RWPE1 (cell line): ENCODE measurements at regions not wholly inside any gene's neighbourhood (a gene's known extent, or its start where the extent isn't known, plus 50 kb on each side); places are given as distances from the start of the nearest gene placed in this dataset.
"Not testable (repeated sequence)": the region's sequence is repeated elsewhere in the genome, so short reads cannot be mapped to it uniquely, and the experiment has no call there.

Source experiments
- CTCF ChIA-PET: fragments of 350-600 bp; sonication (Branson Sonifier 250); formaldehyde crosslinking; extraction: SDS; loops from one replicate; lab custom pipeline; 2021; lab: Yijun Ruan, JAX
- POLR2A ChIA-PET: fragments of 400-600 bp; formaldehyde crosslinking; extraction: SDS; loops from one replicate; lab custom pipeline; 2020; ENCODE audit warnings: antibody characterized with exemption; ENCODE audit not compliant: low non-redundant PET; lab: Yijun Ruan, JAX
- DNase-seq: peaks from one replicate; pipeline ENCODE4 v3.0.0; 2012; ENCODE audit warnings: low spot score
- H3K27ac ChIP-seq: fragments of 450-650 bp; 2 replicates; pipeline ENCODE4 v1.5.1; 2017
- TF ChIP-seq, protein P1 (sequence below): fragments of 450-650 bp; conservative IDR thresholded peaks from 2 replicates; pipeline ENCODE4 v1.5.1; 2017; ENCODE audit warnings: low read depth, mild to moderate bottlenecking

DNA sequence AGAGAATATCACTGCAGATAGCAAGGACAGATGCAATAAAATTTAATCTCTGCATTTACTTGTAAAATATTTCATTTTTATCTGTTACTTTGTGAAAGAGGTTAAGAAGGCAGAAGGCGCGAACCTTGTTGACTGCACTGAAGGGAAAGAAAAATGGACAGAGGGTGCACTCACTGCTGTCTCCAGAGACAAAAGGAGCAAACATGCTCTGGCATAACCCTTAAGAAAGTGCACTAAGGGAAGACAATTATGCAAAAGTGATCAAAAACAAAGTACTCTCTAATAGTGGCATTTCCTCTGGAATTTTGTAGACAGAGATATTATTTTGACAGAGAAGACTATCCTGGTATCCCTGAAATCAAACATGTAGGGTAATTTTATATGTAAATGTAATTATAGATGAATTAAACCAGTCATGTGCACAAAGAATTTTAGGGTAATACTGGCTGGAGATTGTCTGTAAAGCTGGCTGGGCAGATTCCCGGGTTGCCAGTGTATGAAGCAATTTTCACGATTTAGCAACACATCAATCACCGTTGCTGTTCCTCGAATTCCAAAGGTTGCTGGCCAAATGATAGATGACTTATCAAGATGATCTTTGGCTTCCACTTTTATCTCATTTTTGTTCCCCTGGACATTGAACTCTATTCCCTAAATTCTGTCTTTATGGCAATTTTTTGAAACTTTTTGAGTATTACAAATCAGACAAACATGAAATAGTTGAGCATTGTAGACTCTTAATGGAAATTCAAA lies 1176.9 kb downstream of the SUCLG1 start:
- POLR2A ChIA-PET, result no interaction called here
- no peak for DNase-seq
- CTCF ChIA-PET, result no interaction called here
- no peak overlapping the region for H3K27ac ChIP-seq
- TF ChIP-seq, protein P1, sequence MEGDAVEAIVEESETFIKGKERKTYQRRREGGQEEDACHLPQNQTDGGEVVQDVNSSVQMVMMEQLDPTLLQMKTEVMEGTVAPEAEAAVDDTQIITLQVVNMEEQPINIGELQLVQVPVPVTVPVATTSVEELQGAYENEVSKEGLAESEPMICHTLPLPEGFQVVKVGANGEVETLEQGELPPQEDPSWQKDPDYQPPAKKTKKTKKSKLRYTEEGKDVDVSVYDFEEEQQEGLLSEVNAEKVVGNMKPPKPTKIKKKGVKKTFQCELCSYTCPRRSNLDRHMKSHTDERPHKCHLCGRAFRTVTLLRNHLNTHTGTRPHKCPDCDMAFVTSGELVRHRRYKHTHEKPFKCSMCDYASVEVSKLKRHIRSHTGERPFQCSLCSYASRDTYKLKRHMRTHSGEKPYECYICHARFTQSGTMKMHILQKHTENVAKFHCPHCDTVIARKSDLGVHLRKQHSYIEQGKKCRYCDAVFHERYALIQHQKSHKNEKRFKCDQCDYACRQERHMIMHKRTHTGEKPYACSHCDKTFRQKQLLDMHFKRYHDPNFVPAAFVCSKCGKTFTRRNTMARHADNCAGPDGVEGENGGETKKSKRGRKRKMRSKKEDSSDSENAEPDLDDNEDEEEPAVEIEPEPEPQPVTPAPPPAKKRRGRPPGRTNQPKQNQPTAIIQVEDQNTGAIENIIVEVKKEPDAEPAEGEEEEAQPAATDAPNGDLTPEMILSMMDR, result no peak

DNA sequence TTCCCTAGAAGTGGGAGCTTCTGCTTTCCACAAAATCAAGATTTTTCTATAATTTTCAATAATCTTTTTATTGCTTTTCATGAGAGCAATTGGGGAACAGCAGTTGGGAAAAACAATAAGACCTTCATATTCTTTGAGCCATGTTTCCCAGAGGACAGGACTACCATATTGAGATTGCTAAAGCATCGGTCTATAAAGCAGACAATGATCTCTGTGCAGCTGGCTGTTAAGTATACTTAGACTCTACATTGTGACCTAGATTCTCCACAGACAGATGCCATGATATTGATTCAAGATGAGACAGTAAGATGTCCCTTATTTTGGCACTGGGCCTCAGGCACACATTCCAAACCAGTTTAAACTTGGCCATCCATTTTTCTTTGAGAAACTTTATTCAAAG lies 1178.7 kb downstream of the SUCLG1 start:
- CTCF ChIA-PET, result no interaction called here
- no peak overlapping the region for H3K27ac ChIP-seq
- POLR2A ChIA-PET, result no interaction called here
- TF ChIP-seq, protein P1, result no peak
- no peak for DNase-seq

DNA sequence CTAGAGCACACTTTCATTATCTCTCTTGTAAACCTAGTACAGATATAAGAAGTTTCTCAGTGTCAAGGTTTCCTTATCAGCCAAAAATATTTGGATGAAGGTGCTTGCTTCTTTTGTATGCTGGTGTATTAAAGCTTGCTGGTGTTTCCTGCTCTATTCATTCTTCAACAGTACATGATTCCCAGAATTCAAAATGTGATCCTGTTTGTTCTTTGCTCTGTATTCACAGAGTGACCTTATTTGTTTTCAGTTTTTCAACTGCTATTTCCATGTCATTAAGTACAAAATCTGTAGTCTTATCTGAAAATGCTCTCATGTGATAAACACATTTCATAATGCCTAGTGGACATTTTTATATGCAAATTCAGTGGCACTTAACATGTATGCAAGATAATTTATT lies 1185.8 kb downstream of the SUCLG1 start:
- DNase-seq, result no peak
- no peak overlapping the region for H3K27ac ChIP-seq
- TF ChIP-seq, protein P1, result no peak
- CTCF ChIA-PET, result no interaction called here
- POLR2A ChIA-PET, result no interaction called here

DNA sequence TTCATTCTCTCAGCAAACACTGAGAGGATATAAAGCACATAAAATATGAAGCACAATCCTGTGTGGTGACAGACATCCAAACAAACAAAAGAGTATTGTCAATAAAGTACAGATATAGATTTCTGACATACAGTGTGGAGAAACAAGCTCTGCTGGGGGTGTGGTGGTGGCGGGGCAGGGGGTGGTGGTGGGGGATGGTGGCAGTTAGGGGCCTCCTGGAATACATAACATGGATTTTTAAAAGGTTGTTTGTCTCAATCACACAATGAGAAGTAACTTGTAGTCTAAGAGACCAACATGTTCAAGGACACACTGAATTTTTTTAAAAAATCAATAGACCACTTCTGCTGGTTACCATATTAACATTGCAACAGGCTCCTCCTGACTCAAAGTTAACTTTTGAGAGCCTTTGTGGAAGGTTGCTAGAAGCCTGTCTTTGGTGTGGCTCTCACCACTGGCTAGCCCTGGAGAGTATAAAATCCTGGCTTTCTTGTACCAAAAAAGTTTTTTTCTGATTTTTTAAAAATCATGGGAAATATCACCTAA lies 1197.4 kb downstream of the SUCLG1 start:
- H3K27ac ChIP-seq, result no peak overlapping the region
- DNase-seq, result no peak
- TF ChIP-seq, protein P1, result no peak
- CTCF ChIA-PET, result no interaction called here
- POLR2A ChIA-PET, result no interaction called here

DNA sequence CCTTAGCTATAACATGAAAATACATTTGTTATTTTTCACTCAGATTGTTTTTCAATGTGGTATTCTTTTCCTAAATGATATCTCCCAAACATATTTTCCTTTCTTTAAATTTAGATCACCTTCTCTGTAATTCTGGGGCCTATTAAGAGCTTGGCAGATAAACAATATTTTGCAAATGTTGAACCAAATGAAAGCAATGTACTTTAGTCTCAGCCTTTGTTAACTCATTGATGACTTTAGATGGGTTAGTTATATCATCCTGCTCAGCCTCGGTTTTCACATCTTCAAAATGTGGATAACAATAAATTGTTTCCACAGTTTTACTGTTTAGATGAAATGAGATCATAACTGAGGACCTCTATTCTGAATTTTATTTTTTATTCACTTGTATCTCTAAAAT lies 1205.2 kb downstream of the SUCLG1 start:
- TF ChIP-seq, protein P1, result no peak
- ChIA-PET CTCF (no interaction called here), POLR2A (no interaction called here)
- DNase-seq, result no peak
- no peak overlapping the region for H3K27ac ChIP-seq

DNA sequence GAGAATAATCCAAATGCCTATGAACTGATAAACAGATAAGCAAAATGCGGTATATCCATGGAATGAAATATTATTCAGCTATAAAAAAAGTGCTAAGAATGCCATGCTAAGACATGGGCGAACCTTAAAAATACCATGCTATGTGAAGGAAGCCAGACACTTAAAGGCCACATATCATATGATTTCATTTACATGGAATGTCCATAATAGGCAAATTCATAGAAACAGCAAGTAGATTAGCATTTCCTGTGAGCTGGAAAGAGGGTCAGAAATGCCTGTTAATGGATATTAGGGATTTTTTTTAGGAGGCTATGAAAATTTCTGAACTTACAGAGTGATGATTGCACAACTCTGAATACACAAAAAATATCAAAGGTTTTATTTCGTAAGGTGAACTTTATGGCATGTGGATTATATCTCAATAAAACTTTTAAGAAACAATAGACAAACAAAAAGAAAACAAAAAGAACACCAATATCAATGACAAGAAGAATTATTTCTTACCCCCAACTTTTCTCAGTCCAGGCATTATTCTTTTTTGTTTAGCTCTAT lies 1207.7 kb downstream of the SUCLG1 start:
- TF ChIP-seq, protein P1, result no peak
- H3K27ac ChIP-seq, result no peak overlapping the region
- CTCF ChIA-PET, result interaction anchor here (0.6 kb wide), 1 partner anchor 536 kb away, joined by 4 read pairs; no protein-coding TSS in a partner anchor
- no peak for DNase-seq
- POLR2A ChIA-PET, result no interaction called here

DNA sequence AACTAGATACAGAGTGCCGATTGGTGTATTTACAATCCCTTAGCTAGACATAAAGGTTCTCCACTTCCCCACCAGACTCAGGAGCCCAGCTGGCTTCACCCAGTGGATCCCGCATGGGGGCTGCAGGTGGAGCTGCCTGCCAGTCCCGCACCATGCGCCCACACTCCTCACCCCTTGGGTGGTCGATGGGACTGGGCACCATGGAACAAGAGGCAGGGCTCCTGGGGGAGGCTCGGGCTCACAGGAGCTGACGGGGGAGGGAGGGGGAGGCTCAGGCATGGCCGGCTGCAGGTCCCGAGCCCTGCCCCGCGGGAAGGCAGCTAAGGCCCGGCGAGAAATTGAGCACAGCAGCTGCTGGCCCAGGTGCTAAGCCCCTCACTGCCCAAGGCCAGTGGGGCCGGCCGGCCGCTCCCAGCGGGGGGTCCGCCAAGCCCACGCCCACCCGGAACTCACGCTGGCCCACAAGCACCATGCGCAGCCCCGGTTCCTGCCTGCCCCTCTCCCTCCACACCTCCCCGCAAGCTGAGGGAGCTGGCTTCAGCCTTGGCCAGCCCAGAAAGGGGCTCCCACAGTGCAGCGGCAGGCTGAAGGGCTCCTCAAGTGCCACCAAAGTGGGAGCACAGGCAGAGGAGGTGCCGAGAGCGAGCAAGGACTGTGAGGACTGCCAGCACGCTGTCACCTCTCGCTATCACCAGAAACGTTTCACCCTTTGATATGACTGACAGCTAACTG lies 1213.1 kb downstream of the SUCLG1 start:
- H3K27ac ChIP-seq, POLR2A ChIA-PET, CTCF ChIA-PET, DNase-seq: not testable (repeated sequence)
